C4-2B (cell line): ENCODE measurements at regions not wholly inside any gene's neighbourhood (a gene's known extent, or its start where the extent isn't known, plus 50 kb on each side); places are given as distances from the start of the nearest gene placed in this dataset.

Experiments
- ZFX ChIP-seq: fragments of 450-650 bp; IDR thresholded peaks from 2 replicates; pipeline ENCODE4 v1.6.1; 2017
- TF ChIP-seq, protein P1 (sequence below): fragments of 450-650 bp; conservative IDR thresholded peaks from 2 replicates; pipeline ENCODE4 v1.5.1; 2017; ENCODE audit warnings: mild to moderate bottlenecking

DNA sequence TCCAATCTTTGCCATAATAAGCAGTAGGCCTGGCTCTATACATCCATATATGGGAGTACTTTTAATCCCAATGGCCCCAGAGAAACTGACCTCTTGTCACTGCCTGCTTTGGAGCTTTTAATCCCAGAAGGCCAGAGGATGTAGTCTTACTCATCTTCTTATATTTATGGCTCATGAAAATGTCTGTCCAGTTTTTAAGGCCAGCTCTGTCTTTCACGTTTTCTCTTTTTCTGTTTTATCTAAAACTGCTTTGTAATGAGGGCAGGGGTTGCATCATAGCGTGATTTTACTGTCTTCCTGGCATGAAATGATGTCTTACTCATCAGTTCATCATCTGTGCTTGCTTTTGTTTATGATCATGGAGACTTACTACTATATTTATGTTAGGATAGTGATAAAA is 1094.9 kb downstream of the MAT2B start:
- TF ChIP-seq, protein P1, sequence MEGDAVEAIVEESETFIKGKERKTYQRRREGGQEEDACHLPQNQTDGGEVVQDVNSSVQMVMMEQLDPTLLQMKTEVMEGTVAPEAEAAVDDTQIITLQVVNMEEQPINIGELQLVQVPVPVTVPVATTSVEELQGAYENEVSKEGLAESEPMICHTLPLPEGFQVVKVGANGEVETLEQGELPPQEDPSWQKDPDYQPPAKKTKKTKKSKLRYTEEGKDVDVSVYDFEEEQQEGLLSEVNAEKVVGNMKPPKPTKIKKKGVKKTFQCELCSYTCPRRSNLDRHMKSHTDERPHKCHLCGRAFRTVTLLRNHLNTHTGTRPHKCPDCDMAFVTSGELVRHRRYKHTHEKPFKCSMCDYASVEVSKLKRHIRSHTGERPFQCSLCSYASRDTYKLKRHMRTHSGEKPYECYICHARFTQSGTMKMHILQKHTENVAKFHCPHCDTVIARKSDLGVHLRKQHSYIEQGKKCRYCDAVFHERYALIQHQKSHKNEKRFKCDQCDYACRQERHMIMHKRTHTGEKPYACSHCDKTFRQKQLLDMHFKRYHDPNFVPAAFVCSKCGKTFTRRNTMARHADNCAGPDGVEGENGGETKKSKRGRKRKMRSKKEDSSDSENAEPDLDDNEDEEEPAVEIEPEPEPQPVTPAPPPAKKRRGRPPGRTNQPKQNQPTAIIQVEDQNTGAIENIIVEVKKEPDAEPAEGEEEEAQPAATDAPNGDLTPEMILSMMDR: no peak
- no peak for TF ChIP-seq ZFX
